HUDEP-2 (cell line): ENCODE measurements at regions not wholly inside any gene's neighbourhood (a gene's known extent, or its start where the extent isn't known, plus 50 kb on each side); places are given as distances from the start of the nearest gene placed in this dataset.

Experiments
- DNase-seq, 76 experiments: peaks; one replicate each; lab custom pipeline; 2025; ENCODE audit not compliant: unreplicated experiment in 76 of 76; lab: John Stamatoyannopoulos, UW

DNA sequence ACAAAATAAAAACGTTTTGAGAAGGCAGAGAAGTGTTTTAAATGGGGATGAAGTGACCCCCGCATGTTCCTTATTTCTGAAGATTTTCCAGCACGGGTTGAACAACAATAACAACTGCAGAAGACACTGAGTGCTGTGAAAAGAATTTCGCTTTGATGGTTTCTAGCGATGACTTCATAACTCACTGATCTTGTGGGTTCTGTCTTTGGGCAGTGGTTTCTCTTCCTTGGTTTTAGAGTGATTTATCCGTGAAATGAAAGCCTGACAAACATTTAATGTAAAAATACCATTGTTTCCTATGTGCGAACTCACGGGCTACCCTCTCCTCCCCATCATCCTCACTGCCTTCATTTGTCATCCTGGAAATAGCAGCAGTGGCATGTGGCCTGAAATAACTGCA, 793.9 kb downstream of the QKI start:
- DNase-seq: no peak

DNA sequence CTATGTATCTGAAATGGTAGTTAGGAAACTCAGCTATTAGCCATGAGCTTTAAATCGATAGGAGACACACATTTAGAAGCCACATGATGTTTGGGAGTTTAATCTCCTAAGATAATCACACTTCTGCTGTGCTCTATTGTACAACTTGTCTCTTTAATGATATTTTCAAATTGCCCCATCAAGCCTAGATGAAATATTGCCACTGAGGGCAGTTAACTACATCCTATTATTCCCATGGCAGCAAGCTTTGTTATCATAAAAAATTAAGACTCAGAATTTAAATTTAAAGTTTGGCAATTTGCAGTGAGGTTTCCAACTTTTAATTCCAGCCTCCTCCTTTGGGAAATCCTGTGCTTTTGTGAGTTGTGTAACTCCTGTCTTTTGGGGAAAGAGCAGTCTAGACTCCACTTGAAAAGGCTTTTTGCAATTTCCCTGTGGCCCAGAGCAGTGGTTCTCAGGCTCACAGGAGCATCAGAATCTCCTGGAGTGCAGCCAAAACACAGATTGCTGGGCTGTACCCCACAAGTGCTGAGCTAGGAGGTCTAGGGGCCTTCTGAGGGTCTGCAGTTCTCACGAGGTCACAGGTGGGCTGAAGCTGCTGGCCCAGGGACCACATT, 792.4 kb downstream of the QKI start:
- DNase-seq: no peak

DNA sequence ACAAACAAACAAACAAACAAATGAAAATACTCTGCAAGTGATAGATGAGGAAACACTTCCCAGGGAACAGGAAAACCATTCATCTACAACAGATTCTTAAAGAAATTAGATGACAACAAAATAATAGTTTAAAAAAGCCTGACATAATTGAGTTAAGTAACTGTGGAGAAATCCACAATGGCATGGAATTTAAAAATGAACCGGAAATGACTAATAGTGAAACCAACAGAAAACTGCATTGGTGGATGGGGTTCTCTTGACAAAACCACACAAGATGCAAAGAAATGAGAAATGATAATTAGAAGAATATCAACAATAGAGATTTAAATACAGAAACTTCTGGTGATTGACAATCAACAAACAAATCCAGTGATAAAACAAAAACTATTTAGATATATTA, 785.6 kb downstream of the QKI start:
- no peak for DNase-seq

DNA sequence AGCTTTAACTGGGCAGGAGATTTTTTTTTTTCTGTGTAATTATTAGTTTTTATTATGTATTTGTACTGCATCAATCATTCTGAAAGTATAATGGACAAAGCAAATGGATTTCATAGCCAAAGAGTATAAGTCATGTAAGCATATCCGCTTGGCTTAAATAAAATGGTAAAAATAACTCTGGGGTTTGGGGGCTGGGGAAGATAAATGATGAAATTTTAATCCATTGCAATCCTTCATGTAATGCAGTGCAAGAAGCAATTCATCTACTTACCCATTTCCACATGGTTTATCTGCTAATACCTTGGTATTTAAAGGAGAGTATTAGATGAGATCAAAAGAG, 781.4 kb downstream of the QKI start:
- no peak for DNase-seq

DNA sequence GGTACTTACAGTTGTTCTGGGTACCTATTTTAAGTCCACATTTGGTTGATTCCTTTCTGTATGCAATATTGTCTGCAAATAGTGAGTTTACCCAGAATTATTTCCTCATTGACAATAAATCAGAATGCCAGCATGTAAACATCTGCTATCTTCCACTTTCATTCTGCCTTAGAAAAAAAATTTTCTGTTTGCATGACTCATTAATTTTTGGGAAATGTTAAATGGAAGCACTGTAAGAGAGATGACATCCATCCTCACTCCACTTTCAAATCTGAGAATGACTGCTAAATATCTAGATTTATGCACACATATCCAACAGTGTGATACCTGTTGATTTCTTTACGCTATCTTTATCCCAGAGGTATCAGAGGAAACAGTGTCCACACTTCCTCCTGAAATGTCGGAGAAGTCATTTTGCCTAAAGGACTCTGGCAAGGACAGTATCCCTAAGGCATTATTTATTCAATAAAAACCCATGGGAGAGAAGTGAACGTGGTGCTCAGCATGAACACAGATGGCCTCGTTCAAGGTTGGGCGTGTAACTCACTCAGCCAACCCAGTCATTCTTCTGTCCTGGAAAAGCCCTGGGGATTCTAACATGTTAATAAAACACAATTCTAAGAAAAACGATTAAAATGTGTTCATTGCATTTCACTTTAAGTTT, 780.9 kb downstream of the QKI start:
- DNase-seq: no peak

DNA sequence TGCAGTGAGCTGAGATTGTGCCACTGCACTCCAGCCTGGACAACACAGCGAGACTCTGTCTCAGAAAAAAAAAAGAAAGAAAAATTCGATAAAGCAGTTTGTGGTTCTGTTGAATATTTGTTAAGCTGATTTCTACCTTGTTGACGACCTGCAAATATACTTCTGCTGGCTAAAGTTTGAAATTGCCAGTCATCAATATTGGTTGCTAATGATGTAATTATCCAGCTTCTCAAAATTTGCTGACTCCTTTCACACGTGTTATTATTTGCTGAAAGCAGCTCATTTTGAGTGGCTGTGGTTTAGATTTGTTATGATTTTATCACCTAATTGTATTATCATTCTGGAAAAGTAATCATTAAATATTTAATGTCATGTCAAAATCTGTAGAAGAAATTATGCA, 774.3 kb downstream of the QKI start:
- DNase-seq: no peak

DNA sequence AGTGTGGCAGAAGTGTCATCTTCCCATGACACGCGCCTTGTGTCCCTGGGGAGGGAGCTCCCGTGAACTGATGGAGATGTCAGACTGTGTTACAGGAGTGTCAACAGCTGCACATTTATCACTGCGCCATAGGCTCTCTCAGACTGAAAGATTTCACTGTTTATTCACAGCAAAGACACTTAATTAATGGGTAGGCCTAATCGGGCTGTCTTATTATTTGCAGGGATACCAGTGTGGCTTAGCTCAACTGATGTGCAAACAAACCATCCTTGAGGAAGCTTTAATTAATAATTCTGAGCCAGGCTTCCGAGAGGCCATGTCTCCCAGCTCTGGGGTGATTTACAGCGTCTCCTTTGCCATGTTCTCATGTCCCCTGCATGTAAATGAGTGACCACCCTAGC, 771.0 kb downstream of the QKI start:
- DNase-seq: no peak

DNA sequence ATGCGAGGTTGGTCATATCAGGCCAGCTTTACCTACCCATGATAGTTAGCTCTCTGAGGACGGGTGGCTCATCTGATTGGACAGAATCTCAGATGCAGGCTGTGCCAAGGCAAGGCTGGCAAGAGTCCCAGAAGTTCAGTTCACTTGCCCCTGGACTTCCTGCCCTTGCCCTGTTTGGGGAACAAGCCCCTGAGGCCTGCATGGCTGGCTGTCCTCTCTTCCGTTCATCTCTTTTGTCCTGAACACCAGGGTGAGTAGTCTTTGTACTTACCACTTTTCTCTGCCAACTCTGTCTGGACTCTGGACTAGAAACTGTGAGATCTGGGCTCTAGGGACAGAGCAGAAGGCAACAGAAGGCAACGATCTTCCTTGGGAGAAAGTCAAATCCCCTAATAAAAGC, 769.9 kb downstream of the QKI start:
- DNase-seq: no peak

DNA sequence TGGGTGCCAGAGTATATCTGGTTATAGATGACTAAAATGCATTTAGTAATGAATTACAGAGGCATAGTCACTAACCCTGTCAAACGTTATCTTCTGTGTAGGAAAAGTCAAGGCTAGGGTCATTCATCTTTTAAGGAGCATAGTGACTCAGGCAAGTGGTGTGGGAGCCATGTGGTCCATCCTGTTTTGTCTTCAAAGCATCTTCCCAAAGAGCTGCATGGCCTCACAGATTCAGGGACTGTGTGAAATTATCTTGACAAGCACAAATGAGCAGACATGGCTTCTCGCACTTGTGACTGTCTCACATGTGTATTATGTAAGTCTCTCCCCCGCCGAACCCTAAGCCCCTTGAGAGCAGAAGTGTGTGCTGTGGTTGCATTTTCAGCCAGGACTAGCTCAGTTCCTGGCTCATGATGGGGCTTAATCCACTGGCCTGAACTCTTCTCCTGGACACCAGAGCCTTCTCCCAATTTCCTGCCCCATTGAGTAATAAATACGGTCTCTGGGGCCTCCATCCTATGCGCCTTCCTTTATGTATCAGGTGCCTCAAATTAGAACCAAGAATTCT, 769.1 kb downstream of the QKI start:
- DNase-seq: no peak

DNA sequence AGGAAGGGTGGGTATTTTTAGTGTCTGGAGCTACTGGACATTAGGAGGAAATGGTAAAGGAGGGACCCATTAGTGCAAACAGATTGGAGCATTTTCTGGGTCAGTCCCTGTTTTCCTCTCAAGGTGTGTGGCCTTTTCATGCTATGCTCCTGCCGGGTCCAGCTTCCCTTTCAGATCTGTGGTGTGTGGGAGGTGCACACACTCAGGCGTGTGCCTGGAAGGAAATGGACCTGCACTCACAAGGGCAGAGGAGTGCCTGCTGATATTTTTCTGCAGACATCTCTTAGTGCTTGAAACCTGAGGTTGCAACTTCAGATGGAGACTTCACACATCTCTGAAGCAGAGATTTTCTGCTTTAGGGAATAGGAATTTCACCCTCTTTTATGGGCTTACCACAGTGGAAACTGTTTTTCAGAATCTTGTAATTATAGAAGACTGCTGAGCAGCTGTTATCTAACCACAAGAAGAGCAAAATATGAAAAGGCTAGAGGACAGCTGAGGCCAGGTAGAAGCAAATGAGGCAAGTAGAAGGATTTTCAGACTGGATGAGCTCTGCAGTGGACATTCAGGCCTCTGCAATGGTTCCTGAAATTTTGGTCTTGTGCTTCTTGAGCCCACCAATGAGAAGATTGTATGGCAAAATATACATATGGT, 764.3 kb downstream of the QKI start:
- DNase-seq: no peak

DNA sequence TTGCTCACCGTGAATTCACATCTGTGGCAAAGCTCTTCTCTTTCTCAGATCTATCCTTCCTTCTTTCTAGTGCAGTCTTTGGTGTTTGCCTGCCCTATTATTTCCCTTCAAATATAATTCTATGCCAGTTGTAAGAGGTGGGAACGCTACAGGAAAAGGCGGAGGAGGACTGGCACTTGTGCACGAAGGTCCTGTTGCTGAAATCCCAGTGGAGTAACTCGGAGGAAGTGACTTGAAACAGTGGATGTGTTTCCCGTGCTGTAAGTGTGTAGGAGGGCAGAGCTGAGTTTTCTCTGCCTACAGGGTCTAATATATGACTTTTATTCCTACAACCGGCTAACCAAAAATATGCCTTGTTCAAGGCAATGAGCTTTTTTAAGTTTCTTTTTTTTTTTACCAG, 754.8 kb downstream of the QKI start:
- DNase-seq: no peak

DNA sequence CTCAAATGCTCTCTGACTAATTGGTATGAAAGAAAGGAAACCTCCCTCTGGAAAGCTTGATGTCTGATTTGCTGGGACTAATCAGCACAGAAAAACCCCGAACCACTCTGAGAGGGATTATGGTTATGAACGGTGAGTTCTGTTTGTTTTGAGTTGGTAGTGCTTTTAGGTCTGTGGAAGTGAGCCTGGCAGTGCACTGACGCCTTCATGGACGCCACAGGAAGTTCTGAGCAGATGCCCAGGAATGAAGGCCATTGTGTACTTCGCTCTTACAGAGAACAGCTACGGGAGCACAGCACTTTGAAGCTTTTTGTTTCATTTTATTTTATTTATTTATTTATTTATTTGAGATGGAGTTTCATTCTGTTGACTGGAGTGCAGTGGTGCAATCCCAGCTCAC, 754.1 kb downstream of the QKI start:
- DNase-seq: no peak

DNA sequence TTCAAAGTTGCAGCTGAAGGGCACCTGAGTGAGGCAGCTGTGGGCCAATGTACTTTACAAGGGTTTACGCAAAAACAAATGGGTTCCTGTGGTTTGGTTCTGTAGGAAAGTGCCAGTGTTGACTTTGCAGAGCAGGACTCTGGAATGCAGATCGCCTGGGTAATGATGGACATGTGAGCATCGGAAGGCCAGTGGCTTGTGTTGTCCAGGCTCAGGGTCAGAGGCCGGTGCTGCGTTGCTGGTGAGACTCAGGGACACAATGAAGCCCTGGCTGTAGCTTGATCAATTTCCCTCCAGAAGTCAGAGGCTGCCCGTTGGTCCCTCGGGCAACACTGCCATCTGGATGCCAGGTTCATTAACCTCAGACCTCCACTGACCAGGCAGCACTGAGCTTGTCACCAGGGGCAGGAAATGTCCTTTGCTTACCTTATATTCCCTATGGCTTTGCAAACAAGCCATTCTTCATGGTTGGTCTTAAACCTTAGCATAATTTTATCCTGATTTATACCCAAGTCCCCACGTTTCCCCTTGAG, 753.4 kb downstream of the QKI start:
- DNase-seq: no peak

DNA sequence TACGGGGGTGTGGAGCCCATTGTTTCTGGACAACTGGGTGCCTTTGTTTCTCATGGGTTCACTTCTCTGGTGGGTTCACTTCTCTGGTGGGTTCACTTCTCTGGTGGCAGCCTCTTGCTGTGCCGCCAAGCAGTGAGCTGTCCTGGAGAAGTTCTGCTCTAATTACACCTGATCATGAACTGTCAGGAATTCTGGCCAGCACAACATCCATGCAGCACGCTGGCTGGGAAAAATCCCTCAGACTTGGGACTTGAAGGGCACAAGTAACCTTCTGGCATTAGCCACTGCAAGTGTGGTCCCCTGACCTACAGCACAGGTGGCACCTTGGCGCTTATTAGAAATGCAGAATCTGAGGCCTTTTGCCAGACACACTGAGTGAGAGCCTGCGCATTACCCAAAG, 752.5 kb downstream of the QKI start:
- no peak for DNase-seq

DNA sequence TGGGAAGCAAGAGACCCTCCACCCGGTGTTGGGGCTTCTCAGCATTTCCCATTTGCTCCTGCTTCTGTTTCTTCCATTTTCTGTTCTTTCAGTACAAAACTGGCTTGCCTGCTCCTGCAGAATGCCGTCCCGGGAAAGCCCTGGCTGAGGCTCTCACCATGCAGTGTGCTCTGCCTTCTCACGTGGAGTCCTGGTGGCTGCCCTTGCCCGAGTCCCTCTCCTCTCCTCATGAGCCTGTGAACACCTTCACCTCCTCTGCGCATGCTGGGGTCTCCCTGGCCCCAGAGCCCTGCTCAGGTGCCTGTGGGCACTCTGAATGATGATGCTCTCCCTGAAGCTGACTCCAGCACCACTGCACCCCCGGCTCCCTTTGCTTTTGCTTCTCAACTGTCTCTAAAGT, 752.0 kb downstream of the QKI start:
- DNase-seq: no peak

DNA sequence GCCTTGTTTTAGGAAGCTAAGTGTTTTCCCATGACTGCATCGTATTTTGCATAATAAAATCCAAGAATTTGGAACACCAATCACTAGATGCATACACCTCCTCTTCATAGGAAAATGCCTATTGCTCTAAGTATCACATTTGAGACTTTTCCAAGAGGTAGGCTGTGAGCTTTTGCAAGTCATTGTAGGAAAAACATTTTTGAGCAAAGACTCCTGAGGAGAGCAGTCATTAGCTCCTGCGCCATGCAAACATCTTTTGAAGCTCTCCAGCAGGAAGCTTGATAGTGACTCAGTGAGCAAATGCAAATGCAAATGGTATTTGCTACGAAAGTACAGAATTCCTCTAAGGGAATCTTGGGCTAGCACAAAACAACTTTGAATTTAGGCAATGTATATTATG, 750.4 kb downstream of the QKI start:
- DNase-seq: no peak

DNA sequence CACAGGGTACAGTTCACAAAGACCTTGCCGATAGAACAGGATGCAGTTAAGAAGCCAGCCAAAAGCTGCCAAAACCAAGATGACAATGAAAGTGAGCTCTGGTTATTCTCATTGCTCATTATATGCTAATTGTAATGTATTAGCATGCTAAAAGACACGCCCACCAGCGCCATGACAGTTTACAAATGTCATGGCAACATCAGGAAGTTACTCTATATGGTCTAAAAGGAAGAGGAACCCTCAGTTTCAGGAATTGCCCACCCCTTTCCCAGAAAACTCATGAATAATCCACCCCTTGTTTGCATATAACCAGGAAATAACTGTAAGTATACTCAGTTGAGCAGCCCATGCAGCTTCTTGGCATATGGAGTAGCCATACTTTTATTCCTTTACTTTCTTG, 748.7 kb downstream of the QKI start:
- no peak for DNase-seq

DNA sequence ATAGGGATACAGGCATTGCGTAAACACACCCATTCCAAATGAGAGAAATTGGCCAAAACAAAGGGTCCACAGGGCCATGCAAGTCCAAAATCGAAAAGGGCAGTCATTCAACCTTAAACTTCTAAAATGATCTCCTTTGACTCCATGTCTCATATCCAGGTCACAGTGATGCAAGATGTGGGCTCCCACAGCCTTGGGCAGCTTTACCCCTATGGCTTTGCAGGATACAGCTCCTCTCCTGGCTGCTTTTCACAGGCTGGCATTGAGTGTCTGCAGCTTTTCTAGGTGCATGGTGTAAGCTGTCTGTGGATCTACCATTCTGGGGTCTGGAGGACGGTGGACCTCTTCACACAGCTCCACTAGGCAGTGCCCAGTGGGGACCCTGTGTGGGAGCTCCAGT, 744.5 kb downstream of the QKI start:
- no peak for DNase-seq

DNA sequence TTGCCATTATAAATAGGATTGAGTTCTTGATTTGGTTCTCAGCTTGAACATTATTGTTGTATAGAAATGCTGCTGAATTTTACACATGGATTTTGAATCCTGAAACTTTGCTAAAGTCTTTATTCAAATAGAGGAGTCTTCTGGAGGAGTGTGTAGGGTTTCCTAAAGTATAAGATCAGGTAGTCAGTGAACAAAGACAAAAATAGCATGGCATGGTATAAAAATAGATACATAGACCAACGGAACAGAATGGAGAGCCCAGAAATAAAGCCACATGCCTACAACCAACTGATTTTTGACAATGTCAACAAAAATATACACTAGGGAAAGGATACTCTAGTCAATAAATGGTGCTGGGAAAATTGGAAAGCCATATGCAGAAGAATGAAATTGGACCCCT, 740.1 kb downstream of the QKI start:
- DNase-seq: no peak

DNA sequence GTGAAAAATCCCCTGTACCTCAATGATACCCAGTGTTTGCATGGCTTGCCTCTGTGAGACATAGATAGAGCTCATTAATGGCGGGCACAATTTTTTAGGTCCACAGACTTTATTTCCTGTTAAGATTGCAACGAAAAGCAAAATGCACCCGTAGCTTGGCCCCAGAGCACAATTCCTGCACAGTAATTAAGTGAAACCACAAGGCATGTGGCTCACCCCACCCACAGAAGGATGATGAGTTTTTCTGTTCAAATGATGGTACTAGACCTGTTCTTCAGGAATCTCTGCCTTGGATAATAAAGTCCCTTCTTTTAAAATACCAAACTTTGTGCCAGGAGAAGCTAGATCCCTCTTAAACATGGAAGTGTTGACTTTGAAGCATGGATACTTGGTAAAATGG, 738.1 kb downstream of the QKI start:
- no peak for DNase-seq

DNA sequence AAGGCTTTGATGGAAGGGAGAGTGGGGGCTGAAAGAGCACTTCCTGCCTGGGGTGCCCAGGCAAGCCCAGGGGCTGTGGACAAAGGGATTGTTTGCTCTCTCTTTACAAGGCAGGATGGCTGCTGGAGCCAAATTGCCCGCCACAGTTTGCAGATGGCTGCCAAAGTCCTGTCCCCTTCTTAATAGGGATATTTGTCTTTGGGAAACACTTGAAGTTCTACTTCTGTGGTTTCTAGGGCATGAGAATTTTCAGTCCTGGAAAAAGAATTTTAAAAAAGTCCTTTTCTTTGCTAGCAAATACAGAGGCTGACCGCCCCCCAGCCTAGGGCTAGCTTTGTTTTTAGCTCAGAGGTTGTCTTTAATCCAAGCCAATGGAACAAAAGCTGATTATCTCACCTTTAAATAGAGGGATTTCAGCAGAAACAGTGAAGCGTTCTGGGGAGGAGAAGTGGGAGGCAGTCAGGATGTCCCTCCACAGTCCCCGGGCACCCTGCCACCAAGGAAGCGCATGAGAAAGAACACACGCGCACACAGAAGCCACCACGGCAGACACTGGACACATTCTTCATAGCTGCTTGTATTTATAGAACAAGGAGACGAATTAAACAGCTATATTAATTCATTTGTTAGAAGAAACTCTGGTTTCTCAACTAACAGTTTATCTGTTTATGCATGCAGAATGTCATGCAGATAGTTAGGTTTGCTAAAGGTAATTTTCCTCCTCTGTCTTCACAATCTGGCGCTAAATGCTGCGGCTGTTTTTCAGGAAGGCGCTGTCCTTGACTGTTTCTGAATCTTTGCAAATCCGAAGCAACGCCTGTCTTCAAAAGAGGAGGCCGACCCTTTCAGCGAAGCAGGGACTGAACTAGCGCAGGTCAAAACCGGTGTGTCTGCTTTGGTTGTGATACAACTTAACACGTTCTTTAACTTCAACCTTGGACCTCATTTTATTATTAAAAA, 736.9 kb downstream of the QKI start:
- DNase-seq: no peak
